HCT116 (cell line): ENCODE measurements at regions not wholly inside any gene's neighbourhood (a gene's known extent, or its start where the extent isn't known, plus 50 kb on each side); places are given as distances from the start of the nearest gene placed in this dataset.

Experiments
- ATAC-seq: fragments of 200-7000 bp; cut with Tn5 transposase; 2 replicates; pipeline ENCODE4 v1.9.1; 2020; ENCODE audit warnings: mild to moderate bottlenecking, moderate library complexity
- BruUV-seq: library from RNA; stranded (reverse); fragments of 400-500 nt; replicated peaks from 2 replicates; lab custom pipeline; 2021; lab: Mats Ljungman, UMichigan
- CTCF ChIA-PET: fragments of 300-600 bp; sonication (Branson Sonifier 250); formaldehyde crosslinking; loops from one replicate; lab custom pipeline; 2021; ENCODE audit warnings: antibody characterized with exemption; lab: Charles Lee
- POLR2A ChIA-PET: fragments of 300-600, 350-600 bp; sonication (Branson Sonifier 250); formaldehyde crosslinking; loops from one replicate; lab custom pipeline; 2021; ENCODE audit warnings: antibody characterized with exemption; lab: Charles Lee
- RAD21 ChIA-PET, 2 experiments: fragments of 300-600 bp; sonication (Branson Sonifier 250); formaldehyde crosslinking; loops; one replicate each; lab custom pipeline; 2023; ENCODE audit warnings: low total read pairs in 2 of 2; ENCODE audit not compliant: uncharacterized antibody in 2 of 2, unreplicated experiment in 2 of 2, low non-redundant PET in 1 of 2; lab: Charles Lee
- DNase-seq: peaks from one replicate; pipeline ENCODE4 v3.0.0-alpha.2; 2010; ENCODE audit warnings: low read depth, low spot score
- H2AFZ ChIP-seq: fragments of 200-600 bp; shearing (Covaris generic), sonication (generic); 2 replicates; pipeline ENCODE4 v1.6.1; 2017; ENCODE audit warnings: low read depth, mixed run types, mixed read lengths, antibody characterized with exemption, low read length; ENCODE audit not compliant: poor library complexity, severe bottlenecking
- H3K27ac ChIP-seq: 2 replicates; pipeline ENCODE4 v1.5.1; 2012; ENCODE audit warnings: low read depth, low read length
- H3K27me3 ChIP-seq: fragments of 200-600 bp; sonication (generic); 2 replicates; pipeline ENCODE4 v1.6.1; 2016; ENCODE audit warnings: mixed run types, low read length, mixed read lengths; ENCODE audit not compliant: insufficient read depth
- H3K36me3 ChIP-seq, 2 experiments: fragments of 200-500 bp in 1 of 2; fragments of 200-600 bp in 1 of 2; sonication (Bioruptor generic) in 1 of 2; sonication (generic) in 1 of 2; 2 replicates each; pipeline versions ENCODE4 v1.5.1 to v1.6.1; 2014 to 2016; ENCODE audit warnings: low read length in 2 of 2, inconsistent platforms in 1 of 2, mixed read lengths in 1 of 2, mixed run types in 1 of 2; ENCODE audit not compliant: insufficient read depth in 2 of 2, control insufficient read depth in 1 of 2
- H3K4me1 ChIP-seq, 2 experiments: fragments of 200-600 bp in 1 of 2; sonication (generic) in 1 of 2; 2 replicates each; pipeline versions ENCODE4 v1.5.1 to v1.6.1; 2012 to 2017; ENCODE audit warnings: low read length in 2 of 2, inconsistent platforms in 1 of 2, mild to moderate bottlenecking in 1 of 2, mixed read lengths in 1 of 2, mixed run types in 1 of 2, moderate library complexity in 1 of 2; ENCODE audit not compliant: insufficient read depth in 2 of 2, control insufficient read depth in 1 of 2
- H3K4me2 ChIP-seq: fragments of 200-600 bp; sonication (generic); 2 replicates; pipeline ENCODE4 v1.6.1; 2017; ENCODE audit warnings: mixed run types, low read length, mixed read lengths
- H3K4me3 ChIP-seq, 2 experiments: fragments of 200-600 bp in 1 of 2; sonication (generic) in 1 of 2; replicated peaks in 1 of 2; 2 replicates each; pipeline ENCODE4 v1.5.1; 2011 to 2016; ENCODE audit warnings: low read length in 2 of 2, control low read depth in 1 of 2, low read depth in 1 of 2, mild to moderate bottlenecking in 1 of 2, mixed read lengths in 1 of 2, mixed run types in 1 of 2
- H3K79me2 ChIP-seq: fragments of 200-600 bp; sonication (generic); 2 replicates; pipeline ENCODE4 v1.6.1; 2017; ENCODE audit warnings: mild to moderate bottlenecking, mixed run types, low read length, moderate library complexity, mixed read lengths; ENCODE audit not compliant: insufficient read depth
- H3K9ac ChIP-seq: fragments of 200-600 bp; sonication (generic); 2 replicates; pipeline ENCODE4 v1.6.1; 2016; ENCODE audit warnings: low read length, mixed read lengths
- H3K9me2 ChIP-seq: fragments of 200-600 bp; sonication (generic), shearing (Covaris generic); 2 replicates; pipeline ENCODE4 v1.6.1; 2017; ENCODE audit warnings: mixed run types, mild to moderate bottlenecking, moderate library complexity; ENCODE audit not compliant: insufficient read depth
- H3K9me3 ChIP-seq, 2 experiments: fragments of 200-500 bp in 1 of 2; fragments of 200-600 bp in 1 of 2; sonication (Bioruptor generic) in 1 of 2; sonication (generic) in 1 of 2; 2 replicates each; pipeline ENCODE4 v1.6.1; 2014 to 2017; ENCODE audit warnings: low read length in 2 of 2, mixed read lengths in 2 of 2, inconsistent platforms in 1 of 2, low read depth in 1 of 2, mild to moderate bottlenecking in 1 of 2, mixed run types in 1 of 2, moderate library complexity in 1 of 2; ENCODE audit not compliant: control insufficient read depth in 1 of 2, insufficient read depth in 1 of 2
- H4K20me1 ChIP-seq: fragments of 200-600 bp; sonication (generic), shearing (Covaris generic); 2 replicates; pipeline ENCODE4 v1.6.1; 2017; ENCODE audit warnings: mixed run types, mild to moderate bottlenecking, moderate library complexity; ENCODE audit not compliant: insufficient read depth
- CBX3 ChIP-seq: IDR thresholded peaks from 2 replicates; pipeline ENCODE4 v1.6.1; 2012; ENCODE audit warnings: low read depth
- CEBPB ChIP-seq: IDR thresholded peaks from 2 replicates; pipeline ENCODE4 v1.6.1; 2012; ENCODE audit warnings: low read depth
- ELF1 ChIP-seq: IDR thresholded peaks from 2 replicates; pipeline ENCODE4 v1.6.1; 2012; ENCODE audit warnings: low read depth, borderline replicate concordance
- FOSL1 ChIP-seq: IDR thresholded peaks from 2 replicates; pipeline ENCODE4 v1.6.1; 2012; ENCODE audit warnings: low read depth
- JUND ChIP-seq: IDR thresholded peaks from 2 replicates; pipeline ENCODE4 v1.6.1; 2012
- POLR2AphosphoS5 ChIP-seq: IDR thresholded peaks from 2 replicates; pipeline ENCODE4 v1.6.1; 2011; ENCODE audit warnings: mild to moderate bottlenecking, low read depth, low read length, moderate library complexity
- RAD21 ChIP-seq: IDR thresholded peaks from 2 replicates; pipeline ENCODE4 v1.6.1; 2012; ENCODE audit warnings: low read depth, mild to moderate bottlenecking
- SIN3A ChIP-seq: IDR thresholded peaks from 2 replicates; pipeline ENCODE4 v1.6.1; 2012; ENCODE audit warnings: low read depth
- SRF ChIP-seq: IDR thresholded peaks from 2 replicates; pipeline ENCODE4 v1.6.1; 2012; ENCODE audit warnings: low read depth
- TCF7L2 ChIP-seq: IDR thresholded peaks from 2 replicates; pipeline ENCODE4 v1.7.0; 2011; ENCODE audit warnings: borderline replicate concordance, inconsistent platforms; ENCODE audit not compliant: insufficient read depth, insufficient read length; ENCODE audit errors: extremely low read depth
- ZBTB33 ChIP-seq: IDR thresholded peaks from 2 replicates; pipeline ENCODE4 v1.6.1; 2011; ENCODE audit warnings: mild to moderate bottlenecking, low read length, moderate library complexity; ENCODE audit not compliant: insufficient replicate concordance; ENCODE audit errors: extremely low read depth
- ZFX ChIP-seq: fragments of 450-650 bp; IDR thresholded peaks from 2 replicates; pipeline ENCODE4 v1.6.1; 2017
- intact Hi-C: fragments of 100-400 bp; cut with micrococcal nuclease; formaldehyde crosslinking; loops from 2 replicates; pipeline ENCODE4 v1.10.0; 2022
- TF ChIP-seq, protein P1 (sequence below): IDR thresholded peaks from 2 replicates; pipeline ENCODE4 v1.6.1; 2012
- TF ChIP-seq, protein P2 (sequence below): IDR thresholded peaks from 2 replicates; pipeline ENCODE4 v1.6.1; 2012
- TF ChIP-seq, protein P3 (sequence below), 3 experiments: fragments of 200-600 bp in 1 of 3; sonication (generic) in 1 of 3; IDR thresholded peaks in 2 of 3; conservative IDR thresholded peaks in 1 of 3; 2 replicates each; pipeline ENCODE4 v1.5.1; 2012 to 2017; ENCODE audit warnings: low read depth in 2 of 3, low read length in 2 of 3, antibody characterized with exemption in 1 of 3, borderline replicate concordance in 1 of 3, control low read depth in 1 of 3, mild to moderate bottlenecking in 1 of 3, mixed read lengths in 1 of 3, mixed run types in 1 of 3, moderate library complexity in 1 of 3; ENCODE audit not compliant: insufficient read depth in 1 of 3
- TF ChIP-seq, protein P4 (sequence below): IDR thresholded peaks from 2 replicates; pipeline ENCODE4 v1.6.1; 2012; ENCODE audit warnings: low read depth

DNA sequence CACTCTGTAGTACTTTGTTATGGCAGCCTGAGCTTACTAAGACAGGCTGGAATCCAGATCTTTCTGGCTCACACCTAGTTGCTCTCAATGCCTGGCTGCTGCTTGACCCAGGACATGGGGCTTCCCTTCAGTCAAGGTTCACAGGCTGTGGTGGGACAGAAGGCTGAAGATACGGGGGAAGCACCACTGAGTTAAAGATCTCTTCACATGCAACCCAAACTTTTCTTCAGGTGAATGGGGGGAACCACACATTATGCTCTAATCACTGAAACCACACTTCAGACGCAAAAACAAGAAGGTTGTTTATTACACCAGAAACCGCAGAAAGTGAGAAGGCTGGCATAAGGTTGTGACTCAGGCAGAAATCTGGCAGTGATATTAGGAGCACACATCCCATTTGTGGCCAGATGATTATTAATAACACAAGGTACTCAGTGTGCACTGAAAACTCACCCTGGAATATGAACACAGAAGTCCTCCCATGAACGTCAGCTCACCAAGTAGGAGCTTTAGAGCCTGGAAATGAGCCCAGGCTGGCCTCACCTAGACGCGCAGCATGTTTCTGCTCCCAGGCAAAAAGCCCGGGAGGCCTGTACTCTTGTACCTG, 230.5 kb upstream of the CHRNA7 start:
- ATAC-seq, result no peak
- Histone ChIP-seq H3K9me3 (no peaks in the 10 kb centered on the region), H3K27ac (no peak overlapping the region), H4K20me1 (no peaks in the 10 kb centered on the region), H3K27me3 (no peaks in the 10 kb centered on the region), H3K9ac (no peak overlapping the region), H3K79me2 (no peaks in the 10 kb centered on the region), H3K4me1 (peaks cover 3 to 8% of the 10 kb centered on the region in 2 experiments; a peak in 2 of 4 replicates), H3K36me3 (no peaks in the 10 kb centered on the region), H3K9me2 (no peaks in the 10 kb centered on the region), H3K4me3 (no peak overlapping the region)
- POLR2A ChIA-PET, result no interaction called here
- TF ChIP-seq CEBPB, result no peak
- no peak for TF ChIP-seq JUND
- TF ChIP-seq, protein P1, sequence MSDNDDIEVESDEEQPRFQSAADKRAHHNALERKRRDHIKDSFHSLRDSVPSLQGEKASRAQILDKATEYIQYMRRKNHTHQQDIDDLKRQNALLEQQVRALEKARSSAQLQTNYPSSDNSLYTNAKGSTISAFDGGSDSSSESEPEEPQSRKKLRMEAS, result no peak
- TF ChIP-seq ZFX, result no peak
- TF ChIP-seq FOSL1, result no peak
- TF ChIP-seq, protein P2, sequence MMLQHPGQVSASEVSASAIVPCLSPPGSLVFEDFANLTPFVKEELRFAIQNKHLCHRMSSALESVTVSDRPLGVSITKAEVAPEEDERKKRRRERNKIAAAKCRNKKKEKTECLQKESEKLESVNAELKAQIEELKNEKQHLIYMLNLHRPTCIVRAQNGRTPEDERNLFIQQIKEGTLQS, result no peak
- TF ChIP-seq, protein P3, sequence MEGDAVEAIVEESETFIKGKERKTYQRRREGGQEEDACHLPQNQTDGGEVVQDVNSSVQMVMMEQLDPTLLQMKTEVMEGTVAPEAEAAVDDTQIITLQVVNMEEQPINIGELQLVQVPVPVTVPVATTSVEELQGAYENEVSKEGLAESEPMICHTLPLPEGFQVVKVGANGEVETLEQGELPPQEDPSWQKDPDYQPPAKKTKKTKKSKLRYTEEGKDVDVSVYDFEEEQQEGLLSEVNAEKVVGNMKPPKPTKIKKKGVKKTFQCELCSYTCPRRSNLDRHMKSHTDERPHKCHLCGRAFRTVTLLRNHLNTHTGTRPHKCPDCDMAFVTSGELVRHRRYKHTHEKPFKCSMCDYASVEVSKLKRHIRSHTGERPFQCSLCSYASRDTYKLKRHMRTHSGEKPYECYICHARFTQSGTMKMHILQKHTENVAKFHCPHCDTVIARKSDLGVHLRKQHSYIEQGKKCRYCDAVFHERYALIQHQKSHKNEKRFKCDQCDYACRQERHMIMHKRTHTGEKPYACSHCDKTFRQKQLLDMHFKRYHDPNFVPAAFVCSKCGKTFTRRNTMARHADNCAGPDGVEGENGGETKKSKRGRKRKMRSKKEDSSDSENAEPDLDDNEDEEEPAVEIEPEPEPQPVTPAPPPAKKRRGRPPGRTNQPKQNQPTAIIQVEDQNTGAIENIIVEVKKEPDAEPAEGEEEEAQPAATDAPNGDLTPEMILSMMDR (IDR thresholded peaks at IDR 0.05 in 2 of 3, conservative IDR thresholded peaks at IDR 0.05 in 1 of 3; ENCODE audit: borderline replicate concordance in 1 of 3, insufficient read depth in 1 of 3, low read depth in 2 of 3, low read length in 2 of 3), result no peak
- TF ChIP-seq RAD21, result no peak
- TF ChIP-seq, protein P4, sequence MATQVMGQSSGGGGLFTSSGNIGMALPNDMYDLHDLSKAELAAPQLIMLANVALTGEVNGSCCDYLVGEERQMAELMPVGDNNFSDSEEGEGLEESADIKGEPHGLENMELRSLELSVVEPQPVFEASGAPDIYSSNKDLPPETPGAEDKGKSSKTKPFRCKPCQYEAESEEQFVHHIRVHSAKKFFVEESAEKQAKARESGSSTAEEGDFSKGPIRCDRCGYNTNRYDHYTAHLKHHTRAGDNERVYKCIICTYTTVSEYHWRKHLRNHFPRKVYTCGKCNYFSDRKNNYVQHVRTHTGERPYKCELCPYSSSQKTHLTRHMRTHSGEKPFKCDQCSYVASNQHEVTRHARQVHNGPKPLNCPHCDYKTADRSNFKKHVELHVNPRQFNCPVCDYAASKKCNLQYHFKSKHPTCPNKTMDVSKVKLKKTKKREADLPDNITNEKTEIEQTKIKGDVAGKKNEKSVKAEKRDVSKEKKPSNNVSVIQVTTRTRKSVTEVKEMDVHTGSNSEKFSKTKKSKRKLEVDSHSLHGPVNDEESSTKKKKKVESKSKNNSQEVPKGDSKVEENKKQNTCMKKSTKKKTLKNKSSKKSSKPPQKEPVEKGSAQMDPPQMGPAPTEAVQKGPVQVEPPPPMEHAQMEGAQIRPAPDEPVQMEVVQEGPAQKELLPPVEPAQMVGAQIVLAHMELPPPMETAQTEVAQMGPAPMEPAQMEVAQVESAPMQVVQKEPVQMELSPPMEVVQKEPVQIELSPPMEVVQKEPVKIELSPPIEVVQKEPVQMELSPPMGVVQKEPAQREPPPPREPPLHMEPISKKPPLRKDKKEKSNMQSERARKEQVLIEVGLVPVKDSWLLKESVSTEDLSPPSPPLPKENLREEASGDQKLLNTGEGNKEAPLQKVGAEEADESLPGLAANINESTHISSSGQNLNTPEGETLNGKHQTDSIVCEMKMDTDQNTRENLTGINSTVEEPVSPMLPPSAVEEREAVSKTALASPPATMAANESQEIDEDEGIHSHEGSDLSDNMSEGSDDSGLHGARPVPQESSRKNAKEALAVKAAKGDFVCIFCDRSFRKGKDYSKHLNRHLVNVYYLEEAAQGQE, result no peak
- no peak for TF ChIP-seq ELF1
- no peak for TF ChIP-seq TCF7L2
- TF ChIP-seq SRF, result no peak
- no peak for TF ChIP-seq CBX3
- no peak for TF ChIP-seq SIN3A
- no peak for TF ChIP-seq ZBTB33
- TF ChIP-seq POLR2AphosphoS5, result no peak
- TF ChIP-seq, all 23 proteins: peak for 0
- ChIA-PET CTCF (no interaction called here), RAD21 (no interaction called here)
- no peak for DNase-seq
- intact Hi-C loops, result no loop called here
- no TSS peak for BruUV-seq
- no peak overlapping the region for H3K4me2 ChIP-seq
- no peak overlapping the region for H2AFZ ChIP-seq
